ENCODE measurements at regions not wholly inside any gene's neighbourhood (a gene's known extent, or its start where the extent isn't known, plus 50 kb on each side); places are given as distances from the start of the nearest gene placed in this dataset.

- TF ChIP-seq EZH2 (IDR thresholded peaks at IDR 0.05; ENCODE audit: borderline replicate concordance, low read depth, low read length, severe bottlenecking) (no peak), CTCF (IDR thresholded peaks at IDR 0.05; ENCODE audit: borderline replicate concordance, extremely low read depth, low read length, poor library complexity, severe bottlenecking) (no peak)
Observed at GRCh38 chr18:72637299-72637698, 93.2 kb upstream of the CBLN2 start.
